GM23248 (cell line): ENCODE measurements at regions not wholly inside any gene's neighbourhood (a gene's known extent, or its start where the extent isn't known, plus 50 kb on each side); places are given as distances from the start of the nearest gene placed in this dataset.

Source experiments
- DNase-seq: peaks from one replicate; pipeline ENCODE4 v3.0.0-alpha.2; 2015
- H2AFZ ChIP-seq: fragments of 200-600 bp; sonication (generic); 2 replicates; pipeline ENCODE4 v1.6.1; 2016; ENCODE audit warnings: antibody characterized with exemption
- H3F3A ChIP-seq: fragments of 200-600 bp; sonication (generic); 2 replicates; pipeline ENCODE4 v1.6.1; 2016; ENCODE audit warnings: mild to moderate bottlenecking, antibody characterized with exemption, mixed run types; ENCODE audit not compliant: insufficient read depth
- H3K27ac ChIP-seq: fragments of 200-600 bp; sonication (generic); 2 replicates; pipeline ENCODE4 v1.5.1; 2016; ENCODE audit warnings: mild to moderate bottlenecking
- H3K27me3 ChIP-seq: fragments of 200-600 bp; sonication (generic); replicated peaks from 2 replicates; pipeline ENCODE4 v1.6.1; 2016; ENCODE audit warnings: mild to moderate bottlenecking; ENCODE audit not compliant: insufficient read depth
- H3K36me3 ChIP-seq: fragments of 200-600 bp; sonication (generic); 2 replicates; pipeline ENCODE4 v1.6.1; 2016; ENCODE audit warnings: low read depth, mild to moderate bottlenecking
- H3K4me1 ChIP-seq: fragments of 200-600 bp; sonication (generic); 2 replicates; pipeline ENCODE4 v1.6.1; 2016; ENCODE audit warnings: mild to moderate bottlenecking; ENCODE audit not compliant: insufficient read depth
- H3K4me2 ChIP-seq: fragments of 200-600 bp; sonication (generic); one replicate; pipeline ENCODE4 v1.6.1; 2016; ENCODE audit warnings: mild to moderate bottlenecking; ENCODE audit not compliant: unreplicated experiment
- H3K4me3 ChIP-seq: fragments of 200-600 bp; sonication (generic); 2 replicates; pipeline ENCODE4 v1.5.1; 2016; ENCODE audit warnings: mild to moderate bottlenecking
- H3K79me2 ChIP-seq: fragments of 200-600 bp; sonication (generic); 2 replicates; pipeline ENCODE4 v1.6.1; 2016; ENCODE audit warnings: mild to moderate bottlenecking; ENCODE audit not compliant: insufficient read depth
- H3K9ac ChIP-seq: fragments of 200-600 bp; sonication (generic); 2 replicates; pipeline ENCODE4 v1.6.1; 2016; ENCODE audit warnings: mild to moderate bottlenecking
- H3K9me2 ChIP-seq: fragments of 200-600 bp; sonication (generic); 2 replicates; pipeline ENCODE4 v1.6.1; 2016; ENCODE audit warnings: mixed run types, mild to moderate bottlenecking, moderate library complexity; ENCODE audit not compliant: insufficient read depth
- H3K9me3 ChIP-seq: fragments of 200-600 bp; sonication (generic); one replicate; pipeline ENCODE4 v1.6.1; 2017; ENCODE audit warnings: low read depth
- H4K20me1 ChIP-seq: fragments of 200-600 bp; sonication (generic); 2 replicates; pipeline ENCODE4 v1.6.0; 2016; ENCODE audit not compliant: insufficient read depth
- EZH2 ChIP-seq: fragments of 200-600 bp; sonication (generic); IDR thresholded peaks from 2 replicates; pipeline ENCODE4 v1.6.1; 2018; ENCODE audit warnings: antibody characterized with exemption, mild to moderate bottlenecking; ENCODE audit not compliant: insufficient read depth, poor library complexity, severe bottlenecking
- EZH2phosphoT487 ChIP-seq: fragments of 200-600 bp; sonication (generic); IDR thresholded peaks from 2 replicates; pipeline ENCODE4 v1.6.1; 2018; ENCODE audit warnings: antibody characterized with exemption, moderate library complexity, mild to moderate bottlenecking, low read depth; ENCODE audit not compliant: insufficient read depth
- WGBS, 2 experiments: methylation state at CpG; one replicate each; pipeline ENCODE4 v1.1.6; 2015 to 2017; ENCODE audit warnings: low lambda C conversion rate in 2 of 2, low coverage in 1 of 2; ENCODE audit errors: missing lambda C conversion rate in 2 of 2; 5-methylcytosine and 5-hydroxymethylcytosine counted together
- in situ Hi-C: fragments of 300-500 bp; cut with MboI; formaldehyde crosslinking; loops from 2 replicates; pipeline ENCODE4 v1.15.0; 2020

GRCh38 chr20:23161244-23161891 lies 75.2 kb upstream of the CD93 start:
- H3K79me2 ChIP-seq, result no peaks in the 10 kb centered on the region
- no peak overlapping the region for H3K4me3 ChIP-seq
- in situ Hi-C loops, result no loop called here
- H3K27me3 ChIP-seq, result no peaks in the 10 kb centered on the region
- TF ChIP-seq EZH2phosphoT487 (no peak), EZH2 (no peak)
- peaks cover 33% of the 10 kb centered on the region for H3K4me1 ChIP-seq
- H3K9me2 ChIP-seq, result no peaks in the 10 kb centered on the region
- no peak overlapping the region for H2AFZ ChIP-seq
- H3K36me3 ChIP-seq, result no peaks in the 10 kb centered on the region
- no peak overlapping the region for H3K27ac ChIP-seq
- 0 out of 2 replicates have a peak, but pooled peaks cover 10% of the 10 kb centered on the region for H3F3A ChIP-seq
- WGBS, 2 experiments, result 79 to 80% methylated on average over 17 of the region's 18 CpGs
- DNase-seq, result peak; percentile 48
- no peaks in the 10 kb centered on the region for H4K20me1 ChIP-seq
- no peaks in the 10 kb centered on the region for H3K9me3 ChIP-seq
- H3K9ac ChIP-seq, result no peak overlapping the region
- H3K4me2 ChIP-seq, result no peak overlapping the region

- Histone ChIP-seq H3K27me3 (no peaks in the 10 kb centered on the region), H2AFZ (peak overlapping the region; percentile 23), H3K4me2 (peak overlapping the region; percentile 34), H3K9me2 (no peaks in the 10 kb centered on the region), H3K4me3 (no peak overlapping the region), H3K27ac (0 out of 2 replicates have a peak overlapping the region, but pooled peaks have one; percentile 13), H3F3A (0 out of 2 replicates have a peak, but pooled peaks cover 10% of the 10 kb centered on the region), H3K9ac (no peak overlapping the region), H3K4me1 (peaks cover 40% of the 10 kb centered on the region), H3K79me2 (no peaks in the 10 kb centered on the region), H4K20me1 (no peaks in the 10 kb centered on the region), H3K36me3 (no peaks in the 10 kb centered on the region), H3K9me3 (no peaks in the 10 kb centered on the region)
- 76 to 77% methylated on average over 5 to 6 of the region's 6 CpGs for WGBS, 2 experiments
- peak; percentile 41 for DNase-seq
- TF ChIP-seq EZH2, result no peak
- no peak for TF ChIP-seq EZH2phosphoT487
- in situ Hi-C loops, result no loop called here
Observed at GRCh38 chr20:23160536-23161243, 74.6 kb upstream of the CD93 start.

GRCh38 chr20:23159947-23160318 lies 73.8 kb upstream of the CD93 start:
- TF ChIP-seq EZH2phosphoT487 (no peak), EZH2 (no peak)
- Histone ChIP-seq H3K36me3 (no peaks in the 10 kb centered on the region), H3K9me2 (no peaks in the 10 kb centered on the region), H2AFZ (peak overlapping the region; percentile 12; the same call in 1 of the 2 replicates), H3K9ac (no peak overlapping the region), H3F3A (0 out of 2 replicates have a peak, but pooled peaks cover 10% of the 10 kb centered on the region), H3K79me2 (no peaks in the 10 kb centered on the region), H4K20me1 (no peaks in the 10 kb centered on the region), H3K27me3 (no peaks in the 10 kb centered on the region), H3K4me3 (no peak overlapping the region), H3K9me3 (no peaks in the 10 kb centered on the region), H3K27ac (no peak overlapping the region), H3K4me1 (peaks cover 43% of the 10 kb centered on the region), H3K4me2 (peak overlapping the region; percentile 34)
- 62 to 65% methylated on average over 4 of the region's 4 CpGs for WGBS, 2 experiments
- DNase-seq, result peak; percentile 42
- in situ Hi-C loops, result no loop called here

- Histone ChIP-seq H3F3A (0 out of 2 replicates have a peak, but pooled peaks cover 10% of the 10 kb centered on the region), H3K9me3 (no peaks in the 10 kb centered on the region), H3K4me3 (no peak overlapping the region), H3K27me3 (no peaks in the 10 kb centered on the region), H3K79me2 (no peaks in the 10 kb centered on the region), H3K9me2 (no peaks in the 10 kb centered on the region), H3K4me1 (peaks cover 45% of the 10 kb centered on the region), H2AFZ (peak overlapping the region; percentile 12; the same call in 1 of the 2 replicates), H3K4me2 (peak overlapping the region; percentile 34), H4K20me1 (no peaks in the 10 kb centered on the region), H3K9ac (no peak overlapping the region), H3K27ac (no peak overlapping the region), H3K36me3 (no peaks in the 10 kb centered on the region)
- DNase-seq, result no peak
- in situ Hi-C loops, result no loop called here
- no peak for TF ChIP-seq EZH2phosphoT487
- no peak for TF ChIP-seq EZH2
- WGBS, 2 experiments, result 32 to 42% methylated on average over 3 of the region's 3 CpGs
Observed at GRCh38 chr20:23159256-23159946, 73.3 kb upstream of the CD93 start.
